IPS-18c (cell line): ENCODE measurements at regions not wholly inside any gene's neighbourhood (a gene's known extent, or its start where the extent isn't known, plus 50 kb on each side); places are given as distances from the start of the nearest gene placed in this dataset.
"Not testable (repeated sequence)": the region's sequence is repeated elsewhere in the genome, so short reads cannot be mapped to it uniquely, and the experiment has no call there.

Source experiments
- H3K4me3 ChIP-seq: 2 replicates; pipeline ENCODE4 v1.7.0; 2013; ENCODE audit warnings: low read depth, mild to moderate bottlenecking, low read length, moderate library complexity; ENCODE audit not compliant: insufficient read depth
- H3K9me3 ChIP-seq: one replicate; pipeline ENCODE4 v1.6.1; 2013; ENCODE audit warnings: mild to moderate bottlenecking, low read length, moderate library complexity; ENCODE audit not compliant: control insufficient read depth, insufficient read depth

DNA sequence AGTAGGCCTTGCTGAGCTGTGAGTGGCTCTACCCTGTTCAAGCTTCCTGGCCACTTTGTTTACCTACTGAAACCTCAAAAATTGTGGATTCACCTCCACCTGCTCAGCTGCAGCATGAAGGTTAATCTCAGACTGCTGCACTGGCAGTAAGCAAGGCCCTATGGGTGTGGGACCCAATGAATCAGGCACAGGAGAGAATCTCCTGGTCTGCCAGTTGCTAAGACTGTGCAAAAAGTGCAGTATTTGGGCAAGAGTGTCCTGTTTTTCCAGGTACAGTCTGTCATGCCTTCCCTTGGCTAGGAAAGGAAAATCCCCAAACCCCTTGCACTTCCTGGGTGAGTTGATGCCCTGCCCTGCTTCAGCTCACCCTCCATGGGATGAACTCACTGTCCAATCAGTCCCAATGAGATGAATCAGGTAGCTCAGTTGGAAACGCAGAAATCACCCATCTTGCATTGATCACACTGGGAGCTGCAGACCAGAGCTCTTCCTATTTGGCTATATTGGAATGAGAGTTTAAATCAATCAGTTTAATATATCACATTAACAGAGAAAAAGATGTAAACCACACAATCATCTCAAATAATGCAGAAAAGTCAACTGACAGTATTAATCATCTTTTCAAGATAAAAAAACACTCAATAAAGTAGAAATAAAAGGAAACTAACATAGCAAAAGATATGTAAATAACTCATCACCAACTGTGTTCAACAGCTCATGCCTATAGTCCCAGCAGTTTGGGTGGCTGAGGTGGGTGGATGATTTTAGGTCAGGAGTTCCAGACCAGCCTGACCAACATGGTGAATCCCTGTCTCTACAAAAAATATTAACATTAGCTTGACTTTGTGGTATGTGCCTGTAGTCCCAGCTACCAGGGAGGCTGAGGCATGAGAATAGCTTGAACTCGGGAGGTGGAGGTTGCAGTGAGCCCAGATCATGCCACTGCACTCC, 1638.4 kb downstream of the SPATA31A7 start:
- H3K9me3 ChIP-seq, H3K4me3 ChIP-seq: not testable (repeated sequence)

DNA sequence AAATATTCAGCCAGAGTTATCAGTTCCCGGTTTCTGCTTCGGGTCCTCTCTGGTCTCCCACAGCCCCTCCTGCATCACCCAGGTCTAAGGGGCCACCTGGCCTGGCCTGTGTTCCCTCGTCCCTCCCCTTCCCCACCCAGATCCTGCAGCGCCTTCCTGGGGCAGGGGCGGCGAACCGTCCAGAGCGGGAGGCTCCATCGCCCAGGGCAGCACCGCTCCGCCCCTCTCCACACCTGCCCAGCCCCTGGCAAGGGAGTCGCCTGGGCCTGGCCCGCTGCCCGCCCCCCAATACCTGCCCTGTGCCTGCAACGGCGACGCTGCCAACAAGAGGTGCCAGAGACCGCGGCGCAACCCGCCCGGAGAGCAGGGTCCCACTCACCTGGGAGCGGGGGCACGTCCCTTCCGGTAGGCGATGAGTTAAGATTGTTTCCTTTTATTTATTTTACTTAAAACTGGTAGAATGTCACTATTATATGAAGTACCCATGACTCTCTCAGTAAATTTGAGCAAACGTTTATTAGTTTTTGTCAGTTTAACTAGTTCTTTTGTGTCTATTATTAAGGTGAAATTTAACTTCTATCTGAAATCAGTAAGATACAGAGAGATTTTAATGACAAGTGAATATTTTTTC, 1641.1 kb downstream of the SPATA31A7 start:
- H3K9me3 ChIP-seq, result not testable (repeated sequence)
- 0 out of 2 replicates have a peak overlapping the region, but pooled peaks have one; percentile 20 for H3K4me3 ChIP-seq

DNA sequence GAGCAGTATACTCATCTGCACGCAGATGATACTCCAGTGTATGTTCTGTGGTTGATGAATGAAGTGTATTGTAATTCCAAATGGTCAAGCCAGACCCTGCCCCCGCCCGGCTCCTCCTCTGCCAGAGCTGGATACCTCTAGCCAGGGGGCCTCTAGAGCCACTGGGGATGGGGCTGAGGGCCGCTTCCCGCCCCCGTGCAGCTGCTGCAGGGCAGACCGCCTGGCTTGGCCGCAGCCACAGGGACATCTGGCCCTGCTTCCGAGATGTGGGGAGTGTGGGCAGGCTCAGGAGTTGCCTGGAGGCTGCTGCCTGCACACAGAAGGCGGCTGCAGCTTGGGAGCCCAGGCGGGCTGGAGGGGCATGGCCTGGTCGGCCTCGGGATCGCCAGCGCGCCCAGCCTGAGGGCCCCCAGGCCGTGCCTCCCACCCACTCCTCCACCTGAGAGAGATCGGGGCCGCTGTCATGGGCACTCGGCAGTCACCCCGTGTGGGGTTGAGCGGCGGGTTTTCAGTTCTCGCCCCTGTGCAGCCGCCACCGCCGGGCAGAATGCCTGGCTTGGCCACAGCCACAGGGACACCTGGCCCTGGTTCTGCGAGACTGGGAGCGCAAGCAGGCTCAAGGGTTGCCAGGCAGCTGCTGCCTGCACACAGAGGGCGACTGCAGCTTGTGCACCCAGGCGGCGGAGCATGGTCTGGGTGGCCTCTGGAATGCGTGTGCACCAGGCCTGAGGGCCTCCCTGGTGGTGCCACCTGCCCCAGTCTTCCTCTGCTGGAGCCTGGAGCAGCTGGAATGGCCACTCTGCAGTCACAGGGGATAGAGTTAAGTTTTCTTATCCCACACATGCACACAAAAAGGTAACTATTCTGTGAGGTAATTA, 1643.7 kb downstream of the SPATA31A7 start:
- not testable (repeated sequence) for H3K9me3 ChIP-seq, H3K4me3 ChIP-seq

DNA sequence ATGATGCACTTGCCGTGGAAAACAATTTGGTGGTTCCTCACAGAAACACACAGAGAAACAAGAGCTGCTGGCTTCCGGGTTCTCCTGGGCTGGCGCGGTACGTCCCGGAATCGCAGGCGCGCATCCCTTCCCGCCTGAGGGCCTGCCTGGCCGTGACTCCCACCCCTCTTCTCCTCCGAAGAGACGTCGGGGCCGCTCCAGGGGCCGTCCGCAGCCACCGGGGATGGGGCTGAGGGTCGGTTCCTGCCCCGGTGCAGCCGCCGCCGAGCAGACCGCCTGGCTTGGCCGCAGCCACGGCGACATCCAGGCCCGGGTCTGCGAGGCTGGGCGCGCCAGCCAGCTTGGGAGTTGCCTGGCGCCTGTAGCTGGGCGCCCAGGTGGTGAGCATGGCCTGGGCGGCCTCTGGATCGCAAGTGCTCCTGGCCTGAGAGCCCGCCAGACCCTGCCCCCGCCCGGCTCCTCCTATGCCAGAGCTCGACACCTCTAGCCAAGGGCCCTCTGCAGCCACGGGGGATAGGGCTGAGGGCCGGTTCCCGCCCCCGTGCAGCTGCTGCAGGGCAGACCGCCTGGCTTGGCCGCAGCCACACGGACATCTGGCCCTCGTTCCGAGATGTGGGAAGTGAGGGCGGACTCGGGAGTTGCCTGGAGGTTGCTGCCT, 1647.5 kb downstream of the SPATA31A7 start:
- H3K4me3 ChIP-seq, H3K9me3 ChIP-seq: not testable (repeated sequence)

DNA sequence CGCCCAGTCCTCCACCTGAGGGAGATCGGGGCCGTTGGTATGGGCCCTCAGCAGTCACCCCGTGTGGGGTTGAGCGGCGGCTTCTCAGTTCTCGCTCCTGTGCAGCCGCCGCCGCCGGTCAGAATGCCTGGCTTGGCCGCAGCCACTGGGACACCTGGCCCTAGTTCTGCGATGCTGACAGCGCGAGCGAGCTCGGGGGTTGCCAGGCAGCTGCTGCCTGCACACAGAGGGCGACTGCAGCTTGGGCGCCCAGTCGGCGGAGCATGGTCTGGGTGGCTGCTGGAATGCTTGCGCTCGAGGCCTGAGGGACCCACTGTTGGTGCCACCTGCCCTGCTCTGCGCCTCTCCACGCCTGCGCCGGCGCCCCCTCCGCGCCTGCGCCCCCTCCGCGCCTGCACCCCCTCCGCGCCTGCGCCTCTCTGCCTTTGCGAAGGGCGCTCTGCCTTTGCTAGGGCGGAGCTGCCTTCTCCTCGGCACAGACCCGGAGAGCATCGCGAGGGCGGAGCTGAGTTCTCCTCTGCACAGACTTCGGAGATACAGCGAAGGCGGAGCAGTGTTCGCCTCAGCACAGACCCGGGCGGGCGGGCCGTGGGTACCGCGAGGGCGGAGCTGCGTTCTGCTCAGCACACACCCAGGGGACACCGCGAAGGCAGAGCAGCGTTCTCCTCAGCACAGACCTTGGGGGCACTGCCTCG, 1648.3 kb downstream of the SPATA31A7 start:
- peak overlapping the region; percentile 38 for H3K4me3 ChIP-seq
- not testable (repeated sequence) for H3K9me3 ChIP-seq

- H3K9me3 ChIP-seq, H3K4me3 ChIP-seq: not testable (repeated sequence)
Measured at GRCh38 chr9:62839168-62839567, 1649.3 kb downstream of the SPATA31A7 start.

DNA sequence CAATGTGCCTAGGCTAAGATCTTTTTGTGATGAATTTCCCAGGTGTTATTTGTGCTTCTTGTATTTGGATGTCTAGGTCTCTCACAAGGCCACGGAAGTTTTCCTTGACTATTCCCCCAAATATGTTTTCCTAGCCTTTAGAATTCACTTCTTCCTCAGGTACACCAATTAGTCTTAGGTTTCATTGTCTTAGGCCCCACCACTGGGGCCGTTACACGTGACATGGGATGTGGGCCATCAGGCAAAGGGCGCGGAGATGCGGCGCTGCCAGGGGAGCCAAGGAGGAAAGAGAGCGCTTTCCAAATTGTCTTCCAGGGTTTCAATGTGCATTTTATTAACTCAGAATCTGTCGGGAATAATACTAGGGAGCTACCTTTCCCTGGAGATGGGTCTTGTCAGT, 1653.3 kb downstream of the SPATA31A7 start:
- H3K4me3 ChIP-seq, H3K9me3 ChIP-seq: not testable (repeated sequence)

GRCh38 chr9:62843706-62844290, 1654.0 kb downstream of the SPATA31A7 start:
- not testable (repeated sequence) for H3K4me3 ChIP-seq, H3K9me3 ChIP-seq

- H3K4me3 ChIP-seq, H3K9me3 ChIP-seq: not testable (repeated sequence)
Measured at GRCh38 chr9:62844681-62845185, 1654.9 kb downstream of the SPATA31A7 start.

- not testable (repeated sequence) for H3K4me3 ChIP-seq
Measured at GRCh38 chr9:62848258-62848657, 1658.4 kb downstream of the SPATA31A7 start.

GRCh38 chr9:62849991-62850390, 1660.2 kb downstream of the SPATA31A7 start:
- H3K9me3 ChIP-seq, H3K4me3 ChIP-seq: not testable (repeated sequence)

More at GRCh38 chr9:62848258-62848657, 1658.4 kb downstream of the SPATA31A7 start:
- H3K9me3 ChIP-seq, result not testable (repeated sequence)

GRCh38 chr9:62857280-62857679, 1667.4 kb downstream of the SPATA31A7 start:
- H3K9me3 ChIP-seq, H3K4me3 ChIP-seq: not testable (repeated sequence)

GRCh38 chr9:62858240-62858639, 1668.4 kb downstream of the SPATA31A7 start:
- H3K9me3 ChIP-seq, H3K4me3 ChIP-seq: not testable (repeated sequence)

DNA sequence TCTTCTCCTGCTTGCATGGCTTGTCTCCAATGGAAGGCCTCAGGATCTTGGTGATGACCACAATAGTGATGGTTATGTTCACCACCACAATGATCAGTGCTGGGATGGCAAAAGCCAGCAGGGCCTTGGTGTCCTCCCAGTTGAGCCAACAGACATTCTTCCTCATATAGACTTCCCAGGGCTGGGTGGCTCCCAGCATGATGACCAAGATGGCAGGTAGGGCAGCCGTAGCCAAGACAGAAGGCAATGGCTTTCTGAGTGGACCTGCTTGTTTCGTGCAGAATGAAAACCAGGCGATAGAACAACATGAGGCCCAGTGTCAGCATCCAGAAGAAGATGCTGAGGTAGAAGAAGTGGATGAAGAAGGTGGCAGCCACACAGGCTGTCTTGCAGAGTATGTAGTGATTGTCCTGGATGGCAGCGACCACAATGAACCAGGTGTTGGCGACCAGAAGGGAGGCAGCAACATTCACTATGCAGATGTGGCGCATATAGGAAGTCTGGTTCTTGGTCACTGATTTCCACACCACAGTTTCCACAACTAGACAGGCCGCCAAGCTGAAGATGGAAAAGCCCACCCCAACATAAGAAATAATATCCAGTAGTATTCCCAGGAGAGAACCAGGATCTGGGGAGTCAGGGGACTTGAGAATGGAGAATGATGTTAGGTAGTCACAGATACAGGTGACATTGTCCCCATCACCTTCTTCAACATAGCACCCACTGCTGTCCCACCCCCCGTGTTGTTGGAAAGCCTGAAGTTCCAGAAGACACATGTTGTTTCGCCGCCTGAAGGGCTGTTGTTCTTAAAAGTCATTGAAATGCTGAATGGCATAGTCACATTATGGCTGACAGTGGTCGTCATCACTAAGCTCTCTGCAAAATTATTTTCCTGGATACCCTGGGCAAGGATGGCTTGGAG, 1671.4 kb downstream of the SPATA31A7 start:
- not testable (repeated sequence) for H3K9me3 ChIP-seq

DNA sequence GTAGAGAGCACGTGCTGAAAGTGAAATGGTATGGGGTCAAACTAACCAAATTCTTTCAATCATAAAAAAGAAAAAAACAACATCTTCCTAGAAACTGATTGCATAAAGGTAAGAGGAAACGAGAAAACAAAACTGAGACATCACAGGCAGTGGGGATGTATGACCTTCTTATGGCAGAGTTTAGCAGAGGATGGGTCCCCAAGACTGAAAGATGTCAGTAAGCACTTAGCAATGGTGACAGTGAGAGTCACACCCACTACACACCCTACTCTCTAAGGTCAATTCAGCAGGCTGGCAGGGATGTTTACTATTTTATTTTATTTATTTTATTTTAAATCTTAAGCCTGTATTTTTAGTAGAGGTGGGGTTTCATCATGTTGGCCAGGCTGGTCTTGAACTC, 1672.3 kb downstream of the SPATA31A7 start:
- not testable (repeated sequence) for H3K9me3 ChIP-seq

More for the DNA sequence above, 1671.4 kb downstream of the SPATA31A7 start:
- not testable (repeated sequence) for H3K4me3 ChIP-seq

More for the DNA sequence above, 1672.3 kb downstream of the SPATA31A7 start:
- H3K4me3 ChIP-seq, result not testable (repeated sequence)
